GM18499 (cell line): ENCODE measurements at regions not wholly inside any gene's neighbourhood (a gene's known extent, or its start where the extent isn't known, plus 50 kb on each side); places are given as distances from the start of the nearest gene placed in this dataset.
"Not testable (repeated sequence)": the region's sequence is repeated elsewhere in the genome, so short reads cannot be mapped to it uniquely, and the experiment has no call there.

Experiments
- ATAC-seq: cut with Tn5 transposase; IDR thresholded peaks from one replicate; pipeline ENCODE4 v1.9.1; 2021; ENCODE audit warnings: moderate number of reproducible peaks; ENCODE audit not compliant: insufficient read depth, unreplicated experiment

DNA sequence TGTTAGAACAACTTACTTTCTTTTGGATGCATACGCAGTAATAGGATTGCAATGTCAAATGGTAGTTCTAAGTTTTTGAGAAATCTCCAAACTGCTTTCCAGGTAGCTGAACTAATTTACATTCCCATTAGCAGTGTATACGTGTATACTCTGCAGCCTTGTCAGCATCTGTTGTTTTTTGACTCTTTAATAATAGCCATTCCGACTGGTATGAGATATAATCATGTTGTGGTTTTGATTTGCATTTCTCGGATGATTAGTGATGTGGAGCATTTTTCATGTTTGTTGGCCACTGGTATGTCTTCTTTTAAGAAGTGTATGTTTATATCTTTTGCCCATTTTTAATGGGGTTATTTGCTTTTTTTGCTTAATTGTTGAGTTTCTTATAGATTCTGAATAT is 76.9 kb upstream of the HNRNPA1L2 start:
- peak; percentile 74 for ATAC-seq

GRCh38 chr13:52569904-52570602 is 72.2 kb upstream of the HNRNPA1L2 start:
- peak; percentile 63 for ATAC-seq

DNA sequence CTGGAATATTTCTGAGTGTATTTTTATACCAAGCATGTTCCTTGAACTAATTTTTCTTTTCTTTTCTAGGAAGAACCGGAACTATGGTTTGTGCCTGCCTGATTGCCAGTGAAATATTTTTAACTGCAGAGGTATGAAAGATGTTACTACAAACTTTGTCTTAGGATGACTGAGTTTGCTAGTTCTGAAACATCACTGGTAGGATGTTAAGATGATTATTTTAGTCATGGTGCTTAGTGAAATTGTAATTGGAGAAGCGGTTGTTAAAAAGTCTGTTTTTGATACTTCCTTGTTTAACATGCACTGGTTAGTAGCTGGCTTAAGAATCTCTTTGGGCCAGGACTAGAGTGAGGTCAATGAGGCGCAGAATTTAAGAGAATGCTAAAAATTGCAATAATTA is 71.1 kb upstream of the HNRNPA1L2 start:
- not testable (repeated sequence) for ATAC-seq

- not testable (repeated sequence) for ATAC-seq
Measured at GRCh38 chr13:52582962-52583361, 59.3 kb upstream of the HNRNPA1L2 start.
